ENCODE measurements at regions not wholly inside any gene's neighbourhood (a gene's known extent, or its start where the extent isn't known, plus 50 kb on each side); places are given as distances from the start of the nearest gene placed in this dataset.

DNA sequence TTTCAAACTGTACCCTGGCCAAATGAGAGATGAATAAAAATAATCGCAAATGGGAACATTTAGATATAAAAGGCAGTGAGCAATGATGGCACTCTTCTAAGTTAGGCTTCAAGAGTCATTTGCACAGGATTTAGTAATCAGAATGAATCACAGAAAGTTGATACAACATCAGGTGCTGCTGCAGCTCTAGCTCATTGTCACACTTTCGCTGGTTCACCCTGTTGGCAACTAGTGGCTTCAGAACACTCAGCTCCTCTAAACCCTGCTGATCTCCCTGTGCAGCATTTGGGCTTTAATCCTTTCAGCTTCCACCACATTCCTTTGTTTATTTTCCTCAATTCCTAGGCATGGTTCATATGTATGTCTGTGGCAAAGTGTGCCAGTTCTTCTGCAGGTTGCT, 2071.2 kb upstream of the CDH6 start:
- Histone ChIP-seq H3K4me1 (ENCODE audit: insufficient read depth, low read length) (no peaks in the 10 kb centered on the region), H3K9me3 (ENCODE audit: control insufficient read depth in 1 of 2, low read length in 2 of 2) (no peaks in the 10 kb centered on the region), H3K4me3 (ENCODE audit: low read length in 2 of 2) (no peak overlapping the region), H3K36me3 (ENCODE audit: insufficient read depth, low read length) (no peaks in the 10 kb centered on the region), H3K27ac (ENCODE audit: low read depth, low read length) (no peak overlapping the region), H3K27me3 (ENCODE audit: insufficient read depth, low read length) (no peaks in the 10 kb centered on the region)
- H3K4me3 Mint-ChIP-seq: no peak overlapping the region
- H3K27ac Mint-ChIP-seq: no peak overlapping the region
- no peaks in the 10 kb centered on the region for H3K27me3 Mint-ChIP-seq
- intact Hi-C loops (cut with micrococcal nuclease): no loop called here
- no peak for DNase-seq
- no peaks in the 10 kb centered on the region for H3K4me1 Mint-ChIP-seq
- H3K36me3 Mint-ChIP-seq: no peaks in the 10 kb centered on the region
- CTCF ChIA-PET (ENCODE audit: partially characterized antibody): interaction anchor here (1.2 kb wide), 1 partner anchor 8 kb away, joined by 3 read pairs; no protein-coding TSS in a partner anchor
- POLR2A ChIA-PET (ENCODE audit: partially characterized antibody): no interaction called here
- peaks cover 0 to 11% (median 5%) of the 10 kb centered on the region in 8 donors for H3K9me3 Mint-ChIP-seq

DNA sequence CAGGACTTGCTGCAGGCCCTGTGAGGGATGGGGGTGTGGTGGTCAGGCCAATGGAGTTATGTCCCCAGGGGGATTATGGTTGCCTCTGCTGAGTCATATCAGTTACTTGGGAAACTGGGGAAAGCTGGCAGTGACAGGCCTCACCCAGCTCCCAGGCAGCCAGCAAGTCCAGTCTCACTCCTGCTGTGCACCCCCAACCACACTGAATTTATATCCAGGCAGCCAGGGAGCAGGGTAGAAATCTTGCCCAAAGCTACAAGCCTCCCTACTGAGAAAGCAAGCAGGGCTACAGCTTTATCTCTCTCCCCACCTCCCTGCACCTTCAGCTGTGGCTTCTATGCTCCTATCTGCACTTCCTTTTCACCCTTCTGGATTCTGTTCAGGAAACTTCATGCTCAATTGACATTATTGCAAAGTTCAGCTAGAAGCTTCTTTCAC, 2076.0 kb upstream of the CDH9 start:
- Mint-ChIP-seq H3K4me3 (no peak overlapping the region), H3K9me3 (peaks cover 2 to 25% (median 10%) of the 10 kb centered on the region in 8 donors), H3K4me1 (no peaks in the 10 kb centered on the region), H3K36me3 (no peaks in the 10 kb centered on the region), H3K27me3 (no peaks in the 10 kb centered on the region), H3K27ac (no peak overlapping the region)
- H3K9me3 ChIP-seq (ENCODE audit: control insufficient read depth in 1 of 2, low read length in 2 of 2): peaks cover 0 to 4% of the 10 kb centered on the region in 2 donors
- H3K27me3 ChIP-seq (ENCODE audit: insufficient read depth, low read length): no peaks in the 10 kb centered on the region
- H3K27ac ChIP-seq (ENCODE audit: low read depth, low read length): no peak overlapping the region
- intact Hi-C loops (cut with micrococcal nuclease): no loop called here
- no peaks in the 10 kb centered on the region for H3K4me1 ChIP-seq (ENCODE audit: insufficient read depth, low read length)
- CTCF ChIA-PET (ENCODE audit: partially characterized antibody): interaction anchor here (1.6 kb wide), 1 partner anchor 9 kb away, joined by 3 read pairs; no protein-coding TSS in a partner anchor
- H3K36me3 ChIP-seq (ENCODE audit: insufficient read depth, low read length): no peaks in the 10 kb centered on the region
- DNase-seq: no peak
- POLR2A ChIA-PET (ENCODE audit: partially characterized antibody): no interaction called here
- H3K4me3 ChIP-seq (ENCODE audit: low read length in 2 of 2): no peak overlapping the region

DNA sequence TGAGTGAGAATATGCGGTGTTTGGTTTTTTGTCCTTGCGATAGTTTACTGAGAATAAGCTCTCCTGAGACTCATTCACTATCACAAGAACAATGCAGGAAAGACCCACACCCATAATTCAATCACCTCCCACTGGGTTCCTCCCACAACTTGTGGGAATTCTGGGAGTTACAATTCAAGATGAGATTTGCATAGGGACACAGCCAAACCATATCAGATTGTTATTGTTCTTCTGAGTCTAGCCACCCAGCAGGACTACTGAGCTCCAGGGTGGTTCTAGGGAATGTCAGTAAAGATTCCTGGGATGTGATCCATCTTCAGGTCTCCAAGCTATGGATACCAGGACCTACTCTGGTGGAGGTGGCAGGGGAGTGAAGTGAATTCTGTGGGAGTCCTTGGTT, 2075.1 kb upstream of the CDH9 start:
- CTCF ChIA-PET (ENCODE audit: partially characterized antibody): interaction anchor here (1.6 kb wide), 1 partner anchor 9 kb away, joined by 3 read pairs; no protein-coding TSS in a partner anchor
- POLR2A ChIA-PET (ENCODE audit: partially characterized antibody): no interaction called here
- intact Hi-C loops (cut with micrococcal nuclease): no loop called here
- Mint-ChIP-seq H3K27ac (no peak overlapping the region), H3K27me3 (no peaks in the 10 kb centered on the region), H3K4me3 (no peak overlapping the region), H3K9me3 (peaks cover 2 to 27% (median 10%) of the 10 kb centered on the region in 8 donors), H3K4me1 (no peaks in the 10 kb centered on the region), H3K36me3 (no peaks in the 10 kb centered on the region)
- Histone ChIP-seq H3K27me3 (ENCODE audit: insufficient read depth, low read length) (no peaks in the 10 kb centered on the region), H3K4me1 (ENCODE audit: insufficient read depth, low read length) (no peaks in the 10 kb centered on the region), H3K36me3 (ENCODE audit: insufficient read depth, low read length) (no peaks in the 10 kb centered on the region), H3K27ac (ENCODE audit: low read depth, low read length) (no peak overlapping the region), H3K9me3 (ENCODE audit: control insufficient read depth in 1 of 2, low read length in 2 of 2) (peaks cover 0 to 4% of the 10 kb centered on the region in 2 donors), H3K4me3 (ENCODE audit: low read length in 2 of 2) (no peak overlapping the region)
- DNase-seq: no peak

DNA sequence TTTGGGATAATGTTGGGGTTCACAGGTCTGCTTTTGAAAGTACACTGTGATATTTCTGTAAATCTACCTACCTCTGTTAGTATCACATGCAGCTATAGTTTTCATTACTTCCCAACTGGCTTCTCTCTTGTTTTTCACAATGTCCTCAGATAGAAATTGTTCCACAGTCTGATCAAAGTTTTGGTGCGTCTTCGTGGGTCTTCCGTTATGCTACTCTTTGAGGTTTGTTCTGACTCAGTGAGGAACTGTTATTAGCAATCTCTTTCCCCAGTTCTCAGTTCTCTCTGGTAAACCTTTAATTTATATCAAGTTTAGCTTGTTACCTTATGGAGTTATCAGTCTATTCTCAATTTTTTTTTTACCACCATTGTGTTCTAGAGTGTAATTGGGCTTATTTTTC, 2061.2 kb upstream of the CDH9 start:
- Histone ChIP-seq H3K27me3 (ENCODE audit: insufficient read depth, low read length) (no peaks in the 10 kb centered on the region), H3K4me1 (ENCODE audit: insufficient read depth, low read length) (no peaks in the 10 kb centered on the region), H3K4me3 (ENCODE audit: low read length in 2 of 2) (no peak overlapping the region), H3K27ac (ENCODE audit: low read depth, low read length) (no peak overlapping the region), H3K36me3 (ENCODE audit: insufficient read depth, low read length) (no peaks in the 10 kb centered on the region), H3K9me3 (ENCODE audit: control insufficient read depth in 1 of 2, low read length in 2 of 2) (peaks cover 0 to 4% of the 10 kb centered on the region in 2 donors)
- no peak overlapping the region for H3K4me3 Mint-ChIP-seq
- H3K27me3 Mint-ChIP-seq: no peaks in the 10 kb centered on the region
- no peak for DNase-seq
- CTCF ChIA-PET (ENCODE audit: partially characterized antibody): no interaction called here
- no peaks in the 10 kb centered on the region for H3K4me1 Mint-ChIP-seq
- intact Hi-C loops (cut with micrococcal nuclease): no loop called here
- H3K9me3 Mint-ChIP-seq: peaks cover 2 to 14% (median 9%) of the 10 kb centered on the region in 8 donors
- no peak overlapping the region for H3K27ac Mint-ChIP-seq
- H3K36me3 Mint-ChIP-seq: no peaks in the 10 kb centered on the region
- POLR2A ChIA-PET (ENCODE audit: partially characterized antibody): no interaction called here

DNA sequence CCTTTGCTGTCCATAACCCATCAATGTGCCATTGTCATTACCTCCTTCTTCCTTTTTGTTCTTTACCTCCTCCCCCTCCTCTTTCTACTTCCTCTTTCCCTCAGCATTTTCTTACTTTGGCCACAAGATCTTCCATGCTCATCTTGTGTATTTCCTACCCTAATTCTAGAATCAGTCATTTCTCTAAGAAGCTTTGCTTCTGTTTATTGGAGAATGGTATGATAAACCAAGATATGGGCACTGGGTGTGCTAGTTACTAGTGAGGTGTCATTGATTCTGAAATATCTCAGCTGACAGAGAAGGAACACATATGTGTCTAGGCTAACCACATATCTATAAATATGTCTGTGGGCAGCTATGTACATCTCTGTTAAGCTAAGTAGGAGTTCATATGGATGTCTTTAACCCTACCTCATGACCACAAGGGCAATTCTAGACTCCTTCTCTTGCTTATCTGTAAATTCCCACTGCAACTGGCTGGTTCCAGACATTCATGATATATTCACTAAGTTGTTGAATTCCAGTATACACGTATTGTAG, 2051.3 kb upstream of the CDH9 start:
- no peaks in the 10 kb centered on the region for H3K9me3 ChIP-seq (ENCODE audit: control insufficient read depth in 1 of 2, low read length in 2 of 2)
- H3K4me3 ChIP-seq (ENCODE audit: low read length in 2 of 2): no peak overlapping the region
- H3K36me3 ChIP-seq (ENCODE audit: insufficient read depth, low read length): no peaks in the 10 kb centered on the region
- H3K9me3 Mint-ChIP-seq: peaks cover 3 to 19% (median 9%) of the 10 kb centered on the region in 8 donors
- no peaks in the 10 kb centered on the region for H3K4me1 ChIP-seq (ENCODE audit: insufficient read depth, low read length)
- no peaks in the 10 kb centered on the region for H3K4me1 Mint-ChIP-seq
- no peak overlapping the region for H3K4me3 Mint-ChIP-seq
- no peaks in the 10 kb centered on the region for H3K27me3 Mint-ChIP-seq
- CTCF ChIA-PET (ENCODE audit: partially characterized antibody): no interaction called here
- POLR2A ChIA-PET (ENCODE audit: partially characterized antibody): no interaction called here
- H3K27me3 ChIP-seq (ENCODE audit: insufficient read depth, low read length): no peaks in the 10 kb centered on the region
- no peak overlapping the region for H3K27ac ChIP-seq (ENCODE audit: low read depth, low read length)
- H3K36me3 Mint-ChIP-seq: no peaks in the 10 kb centered on the region
- no peak overlapping the region for H3K27ac Mint-ChIP-seq
- intact Hi-C loops (cut with micrococcal nuclease): no loop called here
- DNase-seq: no peak

DNA sequence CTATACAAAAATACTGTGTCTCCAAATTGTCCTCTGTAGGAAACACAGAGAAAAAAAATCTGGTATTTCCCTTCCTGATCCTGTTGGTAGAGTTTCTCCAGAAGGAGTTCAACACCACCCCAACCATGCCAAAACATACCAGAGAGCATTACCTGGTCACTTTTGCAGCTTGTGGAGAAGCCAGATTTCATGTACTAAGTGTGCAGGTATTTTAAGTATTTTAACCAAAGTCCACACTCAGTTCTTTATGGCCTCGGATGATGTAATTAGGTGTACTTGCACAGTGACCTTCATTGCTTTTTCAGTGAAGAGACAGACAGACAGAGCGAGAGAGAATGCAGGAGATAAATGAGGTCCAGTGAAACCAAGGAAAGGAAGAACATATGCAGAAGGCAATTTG, 2046.8 kb upstream of the CDH9 start:
- Histone ChIP-seq H3K36me3 (ENCODE audit: insufficient read depth, low read length) (no peaks in the 10 kb centered on the region), H3K4me3 (ENCODE audit: low read length in 2 of 2) (no peak overlapping the region), H3K27me3 (ENCODE audit: insufficient read depth, low read length) (no peaks in the 10 kb centered on the region), H3K27ac (ENCODE audit: low read depth, low read length) (no peak overlapping the region), H3K9me3 (ENCODE audit: control insufficient read depth in 1 of 2, low read length in 2 of 2) (no peaks in the 10 kb centered on the region), H3K4me1 (ENCODE audit: insufficient read depth, low read length) (no peaks in the 10 kb centered on the region)
- intact Hi-C loops (cut with micrococcal nuclease): no loop called here
- H3K4me1 Mint-ChIP-seq: no peaks in the 10 kb centered on the region
- ChIA-PET CTCF (ENCODE audit: partially characterized antibody) (no interaction called here), POLR2A (ENCODE audit: partially characterized antibody) (no interaction called here)
- peaks cover 3 to 28% (median 16%) of the 10 kb centered on the region in 8 donors for H3K9me3 Mint-ChIP-seq
- no peak for DNase-seq
- no peaks in the 10 kb centered on the region for H3K27me3 Mint-ChIP-seq
- no peak overlapping the region for H3K4me3 Mint-ChIP-seq
- H3K36me3 Mint-ChIP-seq: no peaks in the 10 kb centered on the region
- H3K27ac Mint-ChIP-seq: no peak overlapping the region

DNA sequence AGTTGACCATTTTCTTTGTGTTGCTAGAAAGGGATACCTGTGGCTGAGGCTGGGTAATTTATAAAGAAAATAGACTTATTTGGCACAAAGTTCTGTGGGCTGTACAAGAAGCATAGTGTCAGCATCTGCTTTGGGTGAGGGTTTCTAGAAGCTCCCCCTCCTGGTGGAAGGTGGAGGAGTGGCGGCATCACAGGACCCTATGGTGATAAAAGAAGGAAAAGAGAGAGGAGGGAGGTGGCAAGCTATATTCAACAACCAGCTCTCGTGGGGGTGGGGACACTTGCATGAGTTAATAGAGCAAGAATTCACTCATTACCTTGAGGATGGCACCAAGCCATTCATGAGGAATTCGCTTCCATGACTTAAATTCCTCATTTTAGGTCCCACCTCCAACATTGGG, 2041.4 kb upstream of the CDH9 start:
- intact Hi-C loops (cut with micrococcal nuclease): no loop called here
- Histone ChIP-seq H3K27ac (ENCODE audit: low read depth, low read length) (no peak overlapping the region), H3K4me1 (ENCODE audit: insufficient read depth, low read length) (no peaks in the 10 kb centered on the region), H3K36me3 (ENCODE audit: insufficient read depth, low read length) (no peaks in the 10 kb centered on the region), H3K9me3 (ENCODE audit: control insufficient read depth in 1 of 2, low read length in 2 of 2) (no peaks in the 10 kb centered on the region), H3K4me3 (ENCODE audit: low read length in 2 of 2) (no peak overlapping the region), H3K27me3 (ENCODE audit: insufficient read depth, low read length) (no peaks in the 10 kb centered on the region)
- no peak overlapping the region for H3K27ac Mint-ChIP-seq
- H3K27me3 Mint-ChIP-seq: no peaks in the 10 kb centered on the region
- POLR2A ChIA-PET (ENCODE audit: partially characterized antibody): no interaction called here
- no peak overlapping the region for H3K4me3 Mint-ChIP-seq
- DNase-seq: no peak
- CTCF ChIA-PET (ENCODE audit: partially characterized antibody): no interaction called here
- H3K9me3 Mint-ChIP-seq: peaks cover 0 to 35% (median 14%) of the 10 kb centered on the region in 8 donors
- no peaks in the 10 kb centered on the region for H3K4me1 Mint-ChIP-seq
- H3K36me3 Mint-ChIP-seq: no peaks in the 10 kb centered on the region

DNA sequence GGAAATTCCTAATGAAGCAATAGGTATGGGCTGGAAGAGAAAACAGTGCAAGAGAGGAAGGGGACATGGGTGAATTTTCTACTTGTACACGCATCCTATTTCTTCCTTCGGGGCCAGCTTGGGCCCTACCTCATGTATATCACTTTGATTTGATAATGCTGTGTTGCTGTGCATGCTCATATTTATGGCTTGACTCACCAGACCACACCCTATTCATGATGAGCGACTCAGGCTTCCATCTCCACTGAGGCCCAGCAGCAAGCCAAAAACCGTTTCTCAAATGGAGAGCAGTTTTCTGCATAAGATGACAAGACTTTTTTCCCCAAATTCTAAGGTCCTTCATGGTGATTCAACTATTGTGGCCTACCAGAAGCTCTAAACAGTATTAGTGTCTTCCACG, 2039.1 kb upstream of the CDH9 start:
- H3K9me3 Mint-ChIP-seq: peaks cover 0 to 30% (median 13%) of the 10 kb centered on the region in 8 donors
- Histone ChIP-seq H3K4me1 (ENCODE audit: insufficient read depth, low read length) (no peaks in the 10 kb centered on the region), H3K27ac (ENCODE audit: low read depth, low read length) (no peak overlapping the region), H3K27me3 (ENCODE audit: insufficient read depth, low read length) (no peaks in the 10 kb centered on the region), H3K36me3 (ENCODE audit: insufficient read depth, low read length) (no peaks in the 10 kb centered on the region), H3K4me3 (ENCODE audit: low read length in 2 of 2) (no peak overlapping the region), H3K9me3 (ENCODE audit: control insufficient read depth in 1 of 2, low read length in 2 of 2) (no peaks in the 10 kb centered on the region)
- H3K27me3 Mint-ChIP-seq: no peaks in the 10 kb centered on the region
- no peak for DNase-seq
- POLR2A ChIA-PET (ENCODE audit: partially characterized antibody): no interaction called here
- H3K36me3 Mint-ChIP-seq: no peaks in the 10 kb centered on the region
- no peaks in the 10 kb centered on the region for H3K4me1 Mint-ChIP-seq
- CTCF ChIA-PET (ENCODE audit: partially characterized antibody): no interaction called here
- H3K4me3 Mint-ChIP-seq: no peak overlapping the region
- no peak overlapping the region for H3K27ac Mint-ChIP-seq
- intact Hi-C loops (cut with micrococcal nuclease): no loop called here

Data from CD4-positive, alpha-beta memory T cell (primary cell).